HG02885 (cell line): ENCODE measurements at regions not wholly inside any gene's neighbourhood (a gene's known extent, or its start where the extent isn't known, plus 50 kb on each side); places are given as distances from the start of the nearest gene placed in this dataset.

Experiments
- ATAC-seq: cut with Tn5 transposase; IDR thresholded peaks from one replicate; pipeline ENCODE4 v1.9.1; 2021; ENCODE audit warnings: mild to moderate bottlenecking; ENCODE audit not compliant: unreplicated experiment, poor library complexity

GRCh38 chrX:69282893-69283690 is 117.8 kb upstream of the PJA1 start:
- ATAC-seq = no peak

GRCh38 chrX:69280933-69281332 is 115.7 kb upstream of the PJA1 start:
- ATAC-seq = no peak

GRCh38 chrX:69279234-69279633 is 114.0 kb upstream of the PJA1 start:
- no peak for ATAC-seq

GRCh38 chrX:69278031-69278687 is 112.9 kb upstream of the PJA1 start:
- ATAC-seq = no peak

GRCh38 chrX:69277369-69277990 is 112.2 kb upstream of the PJA1 start:
- ATAC-seq = no peak

GRCh38 chrX:69268611-69269010 is 103.4 kb upstream of the PJA1 start:
- no peak for ATAC-seq

- ATAC-seq = no peak
These were observed 98.9 kb upstream of the PJA1 start for GRCh38 chrX:69264158-69264581.

- no peak for ATAC-seq
These were observed 98.1 kb upstream of the PJA1 start for GRCh38 chrX:69263251-69263820.

GRCh38 chrX:69262036-69262936 is 97.0 kb upstream of the PJA1 start:
- ATAC-seq = no peak

GRCh38 chrX:69260169-69260568 is 94.9 kb upstream of the PJA1 start:
- no peak for ATAC-seq

- no peak for ATAC-seq
These were observed 93.6 kb upstream of the PJA1 start for GRCh38 chrX:69258893-69259292.

- no peak for ATAC-seq
These were observed 92.4 kb upstream of the PJA1 start for GRCh38 chrX:69257499-69258127.

GRCh38 chrX:69256291-69256565 is 91.0 kb upstream of the PJA1 start:
- no peak for ATAC-seq

GRCh38 chrX:69255441-69256290 is 90.4 kb upstream of the PJA1 start:
- no peak for ATAC-seq

GRCh38 chrX:69253821-69254220 is 88.6 kb upstream of the PJA1 start:
- ATAC-seq = no peak

GRCh38 chrX:69243276-69243675 is 78.0 kb upstream of the PJA1 start:
- no peak for ATAC-seq

GRCh38 chrX:69238887-69239231 is 73.6 kb upstream of the PJA1 start:
- no peak for ATAC-seq

GRCh38 chrX:69238114-69238886 is 73.0 kb upstream of the PJA1 start:
- no peak for ATAC-seq
